ENCODE measurements at regions not wholly inside any gene's neighbourhood (a gene's known extent, or its start where the extent isn't known, plus 50 kb on each side); places are given as distances from the start of the nearest gene placed in this dataset.

DNA sequence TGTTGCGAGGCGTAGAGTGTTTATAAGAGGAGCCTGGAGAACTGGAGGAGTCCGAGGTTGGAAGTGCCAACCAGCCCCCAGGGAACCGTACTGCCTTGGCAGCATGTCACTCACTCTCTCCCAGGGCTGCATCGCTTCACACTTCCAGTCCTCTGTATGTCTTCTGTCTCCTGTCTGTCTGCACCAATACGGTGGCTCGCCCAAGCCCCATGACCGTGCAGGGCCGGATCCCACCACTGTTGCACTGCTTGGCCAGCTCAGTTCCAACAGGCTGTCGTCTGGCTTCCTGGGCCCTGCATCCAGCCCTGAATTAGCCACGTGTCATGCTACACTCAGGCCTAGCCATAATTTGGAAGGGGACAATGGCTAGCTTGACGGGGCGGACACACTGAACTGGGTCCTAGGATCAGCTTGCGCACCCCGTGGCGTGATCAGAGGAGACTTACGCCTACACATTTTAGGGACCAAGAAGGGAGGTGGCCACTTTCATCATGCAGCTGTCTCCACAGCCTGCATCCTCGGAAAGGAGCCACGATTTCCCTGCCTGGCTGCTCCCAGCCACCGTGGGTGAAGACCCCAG is 147.1 kb downstream of the URI1 start:
- Mint-ChIP-seq H3K4me1 (ENCODE audit: low read depth) (no peaks in the 10 kb centered on the region), H3K27ac (no peak overlapping the region)

DNA sequence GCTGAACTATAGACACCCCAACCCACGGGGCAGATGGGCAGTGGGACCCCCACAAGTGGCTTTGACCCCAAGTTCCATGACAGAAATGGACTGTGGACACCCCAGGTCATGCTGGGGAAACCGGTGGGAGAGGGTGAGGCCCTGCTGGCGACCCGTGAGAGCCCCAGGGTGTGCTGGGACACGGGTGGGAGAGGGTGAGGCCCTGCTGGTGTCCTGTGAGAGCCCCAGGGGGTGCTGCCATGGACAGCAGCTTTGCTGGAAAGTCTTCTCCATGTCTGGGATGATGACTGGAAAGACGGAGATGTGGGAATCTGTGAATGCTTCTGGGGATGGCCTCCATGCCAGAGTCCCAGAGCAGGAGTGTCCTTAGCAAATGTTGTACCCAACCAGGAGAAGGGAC is 148.4 kb downstream of the URI1 start:
- H3K9me3 Mint-ChIP-seq = no peaks in the 10 kb centered on the region
- no peak overlapping the region for H3K27ac Mint-ChIP-seq
- no peaks in the 10 kb centered on the region for H3K36me3 Mint-ChIP-seq (ENCODE audit: low read depth)
- H3K27me3 Mint-ChIP-seq = no peaks in the 10 kb centered on the region
- H3K4me1 Mint-ChIP-seq (ENCODE audit: low read depth) = no peaks in the 10 kb centered on the region
- no peak overlapping the region for H3K4me3 Mint-ChIP-seq

More for the DNA sequence above, 147.1 kb downstream of the URI1 start:
- no peaks in the 10 kb centered on the region for H3K27me3 Mint-ChIP-seq
- no peaks in the 10 kb centered on the region for H3K36me3 Mint-ChIP-seq (ENCODE audit: low read depth)
- no peaks in the 10 kb centered on the region for H3K9me3 Mint-ChIP-seq
- no peak overlapping the region for H3K4me3 Mint-ChIP-seq

DNA sequence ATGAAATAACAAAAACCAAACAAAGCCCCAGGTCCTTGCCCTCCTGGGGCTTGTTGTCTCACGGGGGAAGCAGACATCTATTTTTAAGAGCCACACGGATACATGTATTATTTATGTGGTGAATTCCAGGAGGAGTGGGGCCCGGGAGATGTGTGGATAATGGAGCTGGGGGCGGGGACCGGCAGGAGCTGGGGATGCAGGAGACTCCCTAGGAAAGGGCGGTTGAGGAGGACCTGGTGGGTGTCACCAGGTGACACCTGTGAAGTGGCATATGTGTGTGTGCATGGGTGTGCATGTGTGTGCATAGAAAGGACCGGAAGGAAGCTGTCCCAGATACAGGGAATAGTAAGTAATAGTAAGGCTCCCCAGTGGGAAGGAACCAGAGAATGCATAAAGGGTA is 148.9 kb downstream of the URI1 start:
- Mint-ChIP-seq H3K27me3 (no peaks in the 10 kb centered on the region), H3K4me3 (no peak overlapping the region), H3K4me1 (ENCODE audit: low read depth) (no peaks in the 10 kb centered on the region), H3K36me3 (ENCODE audit: low read depth) (no peaks in the 10 kb centered on the region), H3K9me3 (no peaks in the 10 kb centered on the region), H3K27ac (no peak overlapping the region)

DNA sequence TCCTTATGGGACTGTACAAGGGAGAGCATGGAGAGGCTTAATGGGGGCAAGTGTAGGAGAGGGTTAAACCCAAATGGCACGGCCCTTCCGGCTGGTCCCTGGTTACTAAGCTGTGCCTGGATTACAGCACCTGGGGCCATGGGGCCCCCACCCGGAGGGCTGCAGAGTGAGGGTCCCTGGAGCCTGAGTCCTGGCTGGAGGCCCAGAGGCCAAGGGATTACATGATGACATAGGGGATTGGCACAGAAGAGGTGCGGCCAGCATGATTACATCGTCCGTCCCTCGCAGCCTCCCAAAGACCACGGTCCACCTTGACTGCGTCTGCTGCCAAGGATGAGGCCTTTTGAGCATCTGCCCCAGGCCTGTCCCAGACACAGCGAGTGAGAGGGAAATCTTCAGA is 149.4 kb downstream of the URI1 start:
- no peaks in the 10 kb centered on the region for H3K27me3 Mint-ChIP-seq
- H3K36me3 Mint-ChIP-seq (ENCODE audit: low read depth) = no peaks in the 10 kb centered on the region
- H3K4me1 Mint-ChIP-seq (ENCODE audit: low read depth) = no peaks in the 10 kb centered on the region
- H3K4me3 Mint-ChIP-seq = no peak overlapping the region
- no peaks in the 10 kb centered on the region for H3K9me3 Mint-ChIP-seq
- H3K27ac Mint-ChIP-seq = no peak overlapping the region

DNA sequence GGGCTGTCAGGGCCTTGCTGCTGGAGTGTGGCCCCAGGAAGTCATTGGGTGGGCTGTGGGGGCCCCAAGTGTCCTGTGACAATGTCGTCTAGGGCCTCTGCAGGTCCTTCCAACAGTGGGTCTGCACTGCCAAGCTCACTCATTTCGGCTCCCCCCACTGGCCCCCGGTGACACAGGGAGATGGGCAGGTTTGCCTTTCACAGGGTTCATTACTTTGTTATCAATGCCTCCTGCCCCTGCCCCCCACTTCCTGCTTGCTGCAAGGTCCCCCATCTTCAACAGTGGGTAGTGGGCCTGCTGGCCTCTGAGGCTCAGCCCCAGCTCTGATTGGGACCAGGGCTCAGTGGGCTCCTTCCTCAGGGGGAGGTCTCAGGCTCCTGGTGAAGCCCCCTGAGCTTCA is 149.8 kb downstream of the URI1 start:
- H3K27ac Mint-ChIP-seq = no peak overlapping the region
- no peaks in the 10 kb centered on the region for H3K36me3 Mint-ChIP-seq (ENCODE audit: low read depth)
- no peaks in the 10 kb centered on the region for H3K27me3 Mint-ChIP-seq
- H3K4me3 Mint-ChIP-seq = no peak overlapping the region
- no peaks in the 10 kb centered on the region for H3K9me3 Mint-ChIP-seq
- no peaks in the 10 kb centered on the region for H3K4me1 Mint-ChIP-seq (ENCODE audit: low read depth)

DNA sequence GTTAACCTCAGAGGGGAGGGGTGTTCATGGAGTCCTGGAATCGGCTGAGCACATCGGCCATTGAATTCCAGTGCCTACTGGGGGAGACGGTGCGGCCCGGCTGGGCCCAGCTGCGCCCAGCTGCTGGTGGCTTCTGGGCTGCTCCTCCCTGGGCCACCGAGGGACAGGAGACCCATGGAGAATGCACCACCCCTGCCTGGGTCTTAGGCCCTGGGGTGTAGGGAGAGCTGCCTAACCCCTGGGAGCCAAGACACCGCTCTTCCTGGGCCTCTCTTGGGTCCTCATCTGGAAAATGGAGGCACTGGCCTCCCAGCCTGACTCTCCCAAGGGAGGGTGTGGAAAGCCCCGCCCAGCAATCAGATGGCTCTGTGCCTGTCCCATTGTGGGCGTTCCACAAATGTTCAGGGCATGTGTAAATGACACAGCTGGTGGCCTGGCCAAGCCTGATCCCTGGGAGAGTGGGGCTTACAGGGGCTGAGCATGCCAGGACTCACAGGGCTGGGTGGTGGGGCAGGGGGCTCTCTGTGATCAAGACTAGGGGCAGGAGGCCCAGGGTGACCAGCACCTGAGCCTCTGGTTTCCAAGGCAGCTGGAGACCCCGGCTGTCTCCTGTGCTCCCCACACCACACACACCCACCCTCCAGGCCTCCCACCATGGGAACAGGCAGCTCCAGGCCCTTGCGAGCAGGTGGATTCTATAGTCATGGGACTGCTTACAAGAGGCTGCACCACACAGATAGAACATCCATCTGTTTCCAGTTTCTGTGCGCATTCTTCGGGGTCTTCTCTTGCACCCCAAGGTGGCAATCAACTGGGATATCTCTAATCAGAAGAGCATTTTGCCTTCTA is 150.9 kb downstream of the URI1 start:
- no peaks in the 10 kb centered on the region for H3K9me3 Mint-ChIP-seq
- H3K4me3 Mint-ChIP-seq = no peak overlapping the region
- H3K4me1 Mint-ChIP-seq (ENCODE audit: low read depth) = no peaks in the 10 kb centered on the region
- no peaks in the 10 kb centered on the region for H3K27me3 Mint-ChIP-seq
- no peaks in the 10 kb centered on the region for H3K36me3 Mint-ChIP-seq (ENCODE audit: low read depth)
- H3K27ac Mint-ChIP-seq = no peak overlapping the region

DNA sequence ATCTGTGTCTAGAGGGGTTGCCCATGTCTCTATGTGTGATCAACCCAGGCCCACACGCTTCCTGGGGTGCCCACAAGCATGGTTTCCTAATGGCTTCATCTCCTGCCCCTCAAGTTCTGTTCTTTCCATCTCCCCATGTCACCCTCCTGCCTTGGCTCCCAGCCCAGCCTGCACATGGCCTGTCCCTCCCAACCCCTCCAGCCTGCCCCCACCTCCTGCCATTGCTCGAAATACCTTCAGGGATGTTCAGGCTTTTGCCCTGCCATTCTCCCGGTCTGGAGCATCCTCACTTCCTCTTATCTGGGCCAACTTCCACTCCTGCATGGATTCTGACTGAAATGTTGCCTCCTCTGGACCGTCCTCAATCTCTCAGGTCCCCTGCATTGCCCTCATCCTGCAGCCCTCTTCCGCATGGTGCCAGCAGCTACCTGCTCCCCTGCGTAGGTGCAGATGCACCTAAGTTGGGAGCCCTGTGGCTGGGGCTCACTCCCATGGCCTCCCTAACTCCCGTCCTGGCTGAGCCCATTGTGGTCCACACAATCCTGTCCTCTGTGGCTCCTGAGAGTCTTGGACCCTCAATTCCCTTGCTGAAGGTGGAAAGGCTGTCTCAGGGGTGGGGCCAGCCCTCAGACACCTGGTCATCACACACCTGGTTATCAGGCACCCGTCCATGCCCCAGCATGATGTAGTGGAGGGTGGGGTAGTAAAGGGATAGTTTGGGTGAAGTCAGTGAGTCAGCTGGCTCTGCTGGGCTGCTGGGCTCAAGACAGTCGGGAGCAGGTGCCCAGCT is 152.1 kb downstream of the URI1 start:
- Mint-ChIP-seq H3K27ac (no peak overlapping the region), H3K27me3 (no peaks in the 10 kb centered on the region), H3K4me1 (ENCODE audit: low read depth) (no peaks in the 10 kb centered on the region), H3K4me3 (no peak overlapping the region), H3K36me3 (ENCODE audit: low read depth) (no peaks in the 10 kb centered on the region), H3K9me3 (no peaks in the 10 kb centered on the region)

DNA sequence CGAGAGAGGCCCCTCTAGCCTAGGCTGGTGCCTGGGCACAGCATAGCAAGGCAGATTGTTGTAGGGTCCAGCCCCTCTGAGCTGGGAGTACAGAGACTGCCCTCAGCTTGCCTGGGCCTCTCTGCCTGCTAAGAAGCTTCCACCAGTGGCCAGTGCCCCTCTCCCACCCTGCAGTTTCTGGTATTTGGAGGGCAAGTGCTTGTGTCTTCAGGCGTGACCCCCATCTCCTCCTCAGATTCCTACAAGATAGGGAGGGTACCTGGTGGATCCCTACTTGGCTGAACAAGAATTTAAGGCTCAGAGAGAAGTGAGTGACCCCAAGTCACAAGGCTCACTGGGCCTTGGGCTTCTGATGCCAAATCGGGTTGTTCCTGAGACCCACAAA is 152.7 kb downstream of the URI1 start:
- Mint-ChIP-seq H3K27me3 (no peaks in the 10 kb centered on the region), H3K4me3 (no peak overlapping the region), H3K36me3 (ENCODE audit: low read depth) (no peaks in the 10 kb centered on the region), H3K9me3 (no peaks in the 10 kb centered on the region), H3K27ac (no peak overlapping the region), H3K4me1 (ENCODE audit: low read depth) (no peaks in the 10 kb centered on the region)

DNA sequence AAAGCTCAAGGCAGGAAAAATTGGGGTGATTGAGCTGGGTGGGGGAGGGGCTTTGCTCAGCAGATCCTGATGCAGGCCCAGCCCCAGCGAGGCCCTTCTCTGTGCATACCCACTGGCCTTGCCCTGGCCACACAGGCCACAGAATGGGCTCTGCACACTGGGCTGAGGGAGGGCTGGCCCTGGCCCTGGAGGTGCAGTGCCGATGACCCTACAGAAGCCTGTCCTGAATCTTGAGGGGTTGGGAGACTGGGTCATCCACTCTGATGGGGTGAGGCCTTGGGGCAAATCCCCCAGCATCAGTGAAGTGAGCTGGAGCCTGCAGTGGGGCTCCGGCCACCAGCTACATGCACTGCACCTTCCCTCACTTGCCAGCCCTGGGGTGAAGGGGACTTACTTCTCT is 153.1 kb downstream of the URI1 start:
- Mint-ChIP-seq H3K4me3 (no peak overlapping the region), H3K36me3 (ENCODE audit: low read depth) (no peaks in the 10 kb centered on the region), H3K4me1 (ENCODE audit: low read depth) (no peaks in the 10 kb centered on the region), H3K27me3 (no peaks in the 10 kb centered on the region), H3K9me3 (no peaks in the 10 kb centered on the region), H3K27ac (no peak overlapping the region)

DNA sequence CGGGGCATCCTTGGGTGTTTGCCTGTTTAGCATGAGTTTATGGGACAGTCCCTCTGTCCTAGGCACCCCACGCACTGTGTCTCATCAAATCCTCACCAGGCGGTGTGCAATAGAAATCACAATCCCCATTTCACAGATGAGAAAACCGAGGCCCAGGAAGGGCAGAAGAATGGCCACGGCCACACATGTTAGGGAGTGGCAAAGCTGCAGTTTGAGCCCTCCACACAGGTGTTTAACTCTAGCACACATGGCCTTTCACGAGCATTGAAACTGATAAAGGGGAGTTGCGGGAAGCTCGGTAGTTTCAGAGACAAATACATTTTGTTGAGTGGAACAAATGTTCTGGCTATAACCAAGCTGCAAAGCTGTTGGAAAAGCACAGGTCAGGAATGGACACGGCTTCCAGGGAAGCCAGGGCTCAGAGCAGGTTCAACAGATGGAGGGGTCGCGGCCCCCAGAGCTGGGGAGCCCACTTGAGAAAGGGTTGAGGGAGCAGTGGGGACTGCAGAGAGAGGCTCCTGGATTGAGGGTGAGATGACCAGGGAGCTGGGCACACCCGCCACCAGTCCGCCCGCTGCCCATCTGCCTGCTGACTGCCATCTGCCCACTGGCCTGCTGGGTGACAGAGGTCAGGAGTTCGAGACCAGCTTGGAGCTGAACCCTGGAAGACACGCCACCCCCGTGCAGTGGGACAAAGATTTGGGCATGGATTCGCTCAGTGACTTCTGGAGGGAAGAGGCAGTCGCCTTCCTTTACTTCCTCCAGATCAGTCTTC is 154.7 kb downstream of the URI1 start:
- Mint-ChIP-seq H3K9me3 (no peaks in the 10 kb centered on the region), H3K27me3 (no peaks in the 10 kb centered on the region), H3K36me3 (ENCODE audit: low read depth) (no peaks in the 10 kb centered on the region), H3K4me1 (ENCODE audit: low read depth) (no peaks in the 10 kb centered on the region), H3K4me3 (no peak overlapping the region), H3K27ac (no peak overlapping the region)

DNA sequence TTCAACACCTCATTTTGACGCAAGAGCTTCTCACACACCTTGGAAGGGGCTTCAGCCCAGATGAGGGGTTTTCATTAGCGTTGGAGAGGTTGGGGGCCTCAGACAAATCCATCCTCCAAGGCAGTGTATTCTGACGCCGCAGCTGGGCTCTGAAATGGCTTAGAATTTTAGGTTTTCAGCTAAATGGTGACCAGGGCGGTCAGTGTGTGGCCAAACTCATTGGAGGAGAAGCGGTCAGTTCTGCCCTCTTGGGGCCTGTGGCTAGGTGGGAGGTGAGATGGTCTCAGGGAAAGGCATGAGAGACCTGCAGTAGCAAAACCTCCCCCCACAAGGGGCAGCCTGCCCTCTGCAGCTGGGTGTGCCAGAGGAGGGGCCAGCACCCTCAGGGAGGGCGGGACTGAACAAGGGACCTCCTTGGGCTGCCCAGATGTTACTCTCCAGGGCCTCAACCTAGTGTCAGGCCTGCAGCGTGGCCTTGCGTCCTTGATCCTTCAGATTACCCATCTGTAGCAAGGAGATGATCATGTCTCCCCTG is 155.8 kb downstream of the URI1 start:
- no peaks in the 10 kb centered on the region for H3K27me3 Mint-ChIP-seq

DNA sequence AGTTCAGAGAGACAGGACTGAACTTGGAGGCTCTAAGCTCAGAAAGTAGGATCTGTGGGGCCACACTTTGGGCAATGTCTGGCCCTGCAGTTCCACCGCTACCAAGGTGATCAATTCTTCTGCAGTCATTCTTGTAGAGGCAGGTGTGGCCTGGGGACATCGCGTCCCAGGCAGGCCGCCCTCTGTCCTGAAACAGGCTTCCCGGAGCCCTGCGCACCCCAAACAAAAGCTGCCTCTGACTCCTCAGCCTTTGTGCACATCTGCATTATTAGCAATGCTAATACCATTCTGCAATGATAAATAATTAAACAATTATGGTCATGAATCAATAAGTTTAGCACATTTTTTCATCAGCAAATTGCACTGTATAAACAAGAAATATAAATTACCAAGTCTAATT is 160.2 kb downstream of the URI1 start:
- H3K27me3 Mint-ChIP-seq = no peaks in the 10 kb centered on the region
- H3K9me3 Mint-ChIP-seq = no peaks in the 10 kb centered on the region
- no peak overlapping the region for H3K27ac Mint-ChIP-seq
- H3K4me3 Mint-ChIP-seq = no peak overlapping the region
- H3K36me3 Mint-ChIP-seq (ENCODE audit: low read depth) = no peaks in the 10 kb centered on the region
- no peaks in the 10 kb centered on the region for H3K4me1 Mint-ChIP-seq (ENCODE audit: low read depth)

More for the DNA sequence above, 155.8 kb downstream of the URI1 start:
- H3K36me3 Mint-ChIP-seq (ENCODE audit: low read depth) = no peaks in the 10 kb centered on the region
- H3K4me3 Mint-ChIP-seq = no peak overlapping the region
- H3K27ac Mint-ChIP-seq = no peak overlapping the region
- no peaks in the 10 kb centered on the region for H3K4me1 Mint-ChIP-seq (ENCODE audit: low read depth)
- no peaks in the 10 kb centered on the region for H3K9me3 Mint-ChIP-seq

DNA sequence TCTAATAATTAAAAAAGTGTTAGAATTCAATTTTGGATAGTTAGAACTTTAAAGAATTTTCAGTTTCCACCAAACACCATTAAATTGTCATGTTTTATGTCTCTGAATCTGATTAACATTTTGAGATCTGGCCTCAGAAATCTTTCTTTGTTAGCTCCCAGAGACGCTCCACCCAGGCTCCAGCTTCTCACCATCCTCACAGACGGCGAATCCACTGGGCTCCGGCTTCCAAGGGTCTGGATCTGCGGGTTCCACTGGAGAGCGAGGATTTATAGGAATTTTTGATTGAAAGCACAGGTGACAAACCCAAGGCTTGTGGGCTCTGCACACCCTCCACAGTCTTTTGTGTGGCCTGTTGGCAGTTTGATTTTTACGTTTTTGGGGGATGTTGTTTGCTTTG is 160.6 kb downstream of the URI1 start:
- H3K27me3 Mint-ChIP-seq = no peaks in the 10 kb centered on the region
- H3K9me3 Mint-ChIP-seq = no peaks in the 10 kb centered on the region
- no peak overlapping the region for H3K27ac Mint-ChIP-seq
- no peaks in the 10 kb centered on the region for H3K36me3 Mint-ChIP-seq (ENCODE audit: low read depth)
- no peak overlapping the region for H3K4me3 Mint-ChIP-seq
- H3K4me1 Mint-ChIP-seq (ENCODE audit: low read depth) = no peaks in the 10 kb centered on the region

DNA sequence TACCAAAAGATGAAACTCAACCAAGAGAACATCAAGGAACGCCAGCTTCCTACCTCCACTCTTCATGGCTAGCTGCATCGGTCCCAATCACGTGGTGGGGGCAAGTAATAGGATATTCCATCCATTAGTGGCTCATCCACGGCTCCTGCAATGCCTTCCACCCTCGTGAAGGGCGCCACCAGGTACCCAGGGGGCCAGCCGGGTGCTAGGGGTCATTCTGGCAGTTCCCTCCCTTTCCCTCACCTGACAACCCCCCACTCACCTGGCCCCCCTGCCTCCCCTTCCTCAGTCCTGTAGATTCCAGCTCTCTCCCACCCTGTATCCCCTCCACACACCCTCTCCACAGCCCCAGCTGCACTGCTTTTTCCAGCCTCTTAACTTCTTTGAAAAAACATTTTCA is 161.9 kb downstream of the URI1 start:
- Mint-ChIP-seq H3K4me1 (ENCODE audit: low read depth) (no peaks in the 10 kb centered on the region), H3K9me3 (no peaks in the 10 kb centered on the region), H3K4me3 (no peak overlapping the region), H3K27me3 (peaks cover 2% of the 10 kb centered on the region), H3K36me3 (ENCODE audit: low read depth) (no peaks in the 10 kb centered on the region), H3K27ac (no peak overlapping the region)

Measured in stimulated activated naive CD8-positive, alpha-beta T cell treated with anti-CD3 and anti-CD28 coated beads, Interleukin-15, Interleukin-2, amounts not matched to agents 100 ng/mL and 50 ng/mL, for 24 hours (primary cell).